ENCODE measurements at regions not wholly inside any gene's neighbourhood (a gene's known extent, or its start where the extent isn't known, plus 50 kb on each side); places are given as distances from the start of the nearest gene placed in this dataset.

GRCh38 chr9:107639426-107639825, 149.9 kb upstream of the KLF4 start:
- Histone ChIP-seq H3K27ac (ENCODE audit: insufficient read depth, low read length) (no peak overlapping the region), H4K20me1 (ENCODE audit: insufficient read depth, low read length) (no peaks in the 10 kb centered on the region), H3K4me1 (ENCODE audit: control insufficient read depth, insufficient read depth, low read length) (peaks cover 10% of the 10 kb centered on the region), H3K14ac (replicated peaks; ENCODE audit: low read depth, low read length) (no peak overlapping the region), H3K18ac (ENCODE audit: low read depth, low read length) (no peak overlapping the region), H2AFZ (replicated peaks; ENCODE audit: low read length, poor library complexity) (no peak overlapping the region), H3K9me1 (ENCODE audit: insufficient read depth, low read length) (peaks cover 14% of the 10 kb centered on the region; the same call in 1 of the 2 replicates), H3K36me3 (ENCODE audit: control insufficient read depth, insufficient read depth, low read length) (no peaks in the 10 kb centered on the region), H2BK120ac (ENCODE audit: low read depth, low read length) (no peak overlapping the region; the same call in 1 of the 2 replicates), H3K9me3 (ENCODE audit: control insufficient read depth, insufficient read depth, low read length) (no peaks in the 10 kb centered on the region), H3K56ac (ENCODE audit: extremely low read depth, insufficient read depth, low read length) (no peak overlapping the region), H2AK5ac (ENCODE audit: low read depth, low read length) (peak overlapping the region; percentile 20; the same call in 1 of the 2 replicates), H3K4ac (ENCODE audit: low read depth, low read length) (peak overlapping the region; percentile 7; the same call in 1 of the 2 replicates), H3K27me3 (ENCODE audit: control insufficient read depth, insufficient read depth, low read length) (peaks cover 2% of the 10 kb centered on the region), H3K4me2 (ENCODE audit: low read depth, low read length) (no peak overlapping the region), H3K23ac (ENCODE audit: low read depth, low read length) (0 out of 2 replicates have a peak overlapping the region, but pooled peaks have one; percentile 16), H2BK15ac (ENCODE audit: low read depth, low read length) (no peak overlapping the region), H3K79me1 (ENCODE audit: low read depth in 1 of 2, low read length in 2 of 2) (no peaks in the 10 kb centered on the region), H2BK20ac (ENCODE audit: low read depth, low read length) (no peak overlapping the region; the same call in 1 of the 2 replicates), H4K8ac (ENCODE audit: low read depth in 2 of 2, low read length in 2 of 2) (peak overlapping the region in 1 of 2 experiments; percentile 74; a peak in 1 of 4 replicates), H2BK5ac (ENCODE audit: low read depth, low read length, poor library complexity, severe bottlenecking) (no peak overlapping the region), H3K4me3 (ENCODE audit: insufficient read depth, low read depth, low read length) (no peak overlapping the region), H2AK9ac (replicated peaks; ENCODE audit: low read depth, low read length, poor library complexity) (no peak overlapping the region), H4K91ac (ENCODE audit: insufficient read depth, low read depth, low read length) (no peak overlapping the region), H4K5ac (ENCODE audit: low read depth, low read length) (no peak overlapping the region), H3K9ac (ENCODE audit: low read depth, low read length) (no peak overlapping the region)
- ATAC-seq (ENCODE audit: low read depth) (no peak), DNase-seq (no peak)
- CTCF ChIA-PET = interaction anchor here (0.7 kb wide), 1 partner anchor 169 kb away, joined by 3 read pairs; no protein-coding TSS in a partner anchor
- POLR2A ChIA-PET (ENCODE audit: unreplicated experiment) = no interaction called here
- no TSS peak for BruUV-seq (replicated peaks)
- TF ChIP-seq MAFK (IDR thresholded peaks at IDR 0.05; ENCODE audit: low read depth, low read length) (no peak), POLR2A (IDR thresholded peaks at IDR 0.05; ENCODE audit: low read depth, low read length) (no peak), CTCF (conservative IDR thresholded peaks at IDR 0.05; ENCODE audit: low read depth, low read length) (no peak), SMC3 (IDR thresholded peaks at IDR 0.05; ENCODE audit: low read depth, low read length) (no peak)
- intact Hi-C loops (cut with micrococcal nuclease) = loop anchor here (2.0 to 5.0 kb wide), 6 partner anchors 68 to 913 kb away; no protein-coding TSS in a partner anchor
- WGBS, 2 experiments (ENCODE audit: extremely low coverage in 2 of 2, insufficient read length in 1 of 2) = 94% methylated on average over 2 of the region's 4 CpGs; no CpG with 5 or more reads in 1 of the 2 experiments
- in situ Hi-C loops (cut with MboI; ENCODE audit: low sequenced_read_pairs) = loop anchor here (10.0 kb wide), 1 partner anchor 635 kb away; no protein-coding TSS in a partner anchor
- dilution Hi-C loops (cut with HindIII; ENCODE audit: low sequenced_read_pairs, unreplicated experiment) = no loop called here
